ENCODE measurements at regions not wholly inside any gene's neighbourhood (a gene's known extent, or its start where the extent isn't known, plus 50 kb on each side); places are given as distances from the start of the nearest gene placed in this dataset.
"Not testable (repeated sequence)": the region's sequence is repeated elsewhere in the genome, so short reads cannot be mapped to it uniquely, and the experiment has no call there.

GRCh38 chr16:86951041-86951822 is 366.0 kb downstream of the C16orf95 start:
- Mint-ChIP-seq H3K27ac (no peak overlapping the region), H3K4me1 (peaks cover 0 to 2% (median 0%) of the 10 kb centered on the region in 3 donors), H3K9me3 (peaks cover 0 to 1% (median 0%) of the 10 kb centered on the region in 7 donors), H3K4me3 (no peak overlapping the region), H3K36me3 (no peaks in the 10 kb centered on the region), H3K27me3 (peaks cover 0 to 16% (median 0%) of the 10 kb centered on the region in 3 donors)
- DNase-seq (no peak), ATAC-seq (ENCODE audit: low read depth in 2 of 2) (no peak)

- H3K27ac Mint-ChIP-seq: no peak overlapping the region
- no peaks in the 10 kb centered on the region for H3K36me3 Mint-ChIP-seq
- no peak for DNase-seq
- H3K27me3 Mint-ChIP-seq: peaks cover 0 to 20% (median 3%) of the 10 kb centered on the region in 3 donors
- no peak for ATAC-seq (ENCODE audit: low read depth in 2 of 2)
- no peak overlapping the region for H3K4me3 Mint-ChIP-seq
- peaks cover 0 to 1% (median 0%) of the 10 kb centered on the region in 7 donors for H3K9me3 Mint-ChIP-seq
- H3K4me1 Mint-ChIP-seq: peaks cover 0 to 7% (median 4%) of the 10 kb centered on the region in 3 donors
Measured at GRCh38 chr16:86951831-86952598, 365.2 kb downstream of the C16orf95 start.

GRCh38 chr16:86952769-86953168 is 364.4 kb downstream of the C16orf95 start:
- no peaks in the 10 kb centered on the region for H3K36me3 Mint-ChIP-seq
- H3K9me3 Mint-ChIP-seq: peaks cover 0 to 1% (median 0%) of the 10 kb centered on the region in 7 donors
- H3K27ac Mint-ChIP-seq: no peak overlapping the region
- H3K4me1 Mint-ChIP-seq: peaks cover 0 to 7% (median 4%) of the 10 kb centered on the region in 3 donors
- H3K4me3 Mint-ChIP-seq: no peak overlapping the region
- DNase-seq (no peak), ATAC-seq (ENCODE audit: low read depth in 2 of 2) (no peak)
- peaks cover 0 to 23% (median 5%) of the 10 kb centered on the region in 3 donors for H3K27me3 Mint-ChIP-seq

- H3K9me3 Mint-ChIP-seq: peaks cover 0 to 3% (median 0%) of the 10 kb centered on the region in 7 donors
- ATAC-seq (ENCODE audit: low read depth in 2 of 2): no peak
- H3K27me3 Mint-ChIP-seq: peaks cover 6 to 33% (median 15%) of the 10 kb centered on the region in 3 donors
- no peaks in the 10 kb centered on the region for H3K36me3 Mint-ChIP-seq
- H3K4me1 Mint-ChIP-seq: peaks cover 0 to 7% (median 4%) of the 10 kb centered on the region in 3 donors
- no peak overlapping the region for H3K27ac Mint-ChIP-seq
- no peak for DNase-seq
- H3K4me3 Mint-ChIP-seq: no peak overlapping the region
Measured at GRCh38 chr16:86953631-86954391, 363.4 kb downstream of the C16orf95 start.

DNA sequence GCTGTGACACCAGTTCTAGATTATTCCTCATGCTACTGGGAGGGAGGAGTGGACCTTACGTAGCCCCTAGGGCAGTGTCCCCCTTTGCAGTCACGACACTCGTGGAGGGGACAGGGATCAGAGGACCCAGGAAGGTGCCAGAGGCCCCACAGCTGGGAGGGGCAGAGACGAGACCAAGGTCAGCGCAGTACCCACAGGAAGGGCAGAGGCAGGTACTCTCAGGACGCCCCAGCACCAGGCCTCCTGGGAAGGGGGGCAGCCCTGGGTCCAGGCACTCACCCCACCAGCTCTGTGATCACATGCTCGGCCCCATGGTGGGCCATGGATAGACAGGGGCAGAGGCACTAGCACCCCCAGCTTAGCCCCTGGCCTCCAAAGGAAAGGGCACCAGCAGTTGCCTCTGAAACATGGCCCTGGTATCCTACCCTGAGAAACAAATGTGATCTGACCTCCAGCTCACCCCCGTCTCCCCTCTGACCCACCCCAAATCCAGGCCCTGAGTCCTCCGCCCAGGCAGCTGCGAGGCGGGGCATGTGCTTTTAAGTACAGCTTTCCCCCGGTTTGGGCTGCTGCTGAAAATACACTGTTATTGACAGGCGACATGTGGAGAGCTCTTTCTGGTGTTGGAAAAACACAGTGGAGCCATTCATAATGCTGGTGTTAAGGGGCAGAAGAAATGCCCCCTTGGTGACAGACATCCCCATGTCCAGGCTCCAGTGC is 361.9 kb downstream of the C16orf95 start:
- Mint-ChIP-seq H3K9me3 (peaks cover 0 to 4% (median 0%) of the 10 kb centered on the region in 7 donors), H3K27me3 (peaks cover 9 to 45% (median 16%) of the 10 kb centered on the region in 3 donors), H3K27ac (no peak overlapping the region), H3K4me1 (peaks cover 0 to 7% (median 4%) of the 10 kb centered on the region in 3 donors), H3K4me3 (no peak overlapping the region), H3K36me3 (no peaks in the 10 kb centered on the region)
- DNase-seq: no peak
- no peak for ATAC-seq (ENCODE audit: low read depth in 2 of 2)

DNA sequence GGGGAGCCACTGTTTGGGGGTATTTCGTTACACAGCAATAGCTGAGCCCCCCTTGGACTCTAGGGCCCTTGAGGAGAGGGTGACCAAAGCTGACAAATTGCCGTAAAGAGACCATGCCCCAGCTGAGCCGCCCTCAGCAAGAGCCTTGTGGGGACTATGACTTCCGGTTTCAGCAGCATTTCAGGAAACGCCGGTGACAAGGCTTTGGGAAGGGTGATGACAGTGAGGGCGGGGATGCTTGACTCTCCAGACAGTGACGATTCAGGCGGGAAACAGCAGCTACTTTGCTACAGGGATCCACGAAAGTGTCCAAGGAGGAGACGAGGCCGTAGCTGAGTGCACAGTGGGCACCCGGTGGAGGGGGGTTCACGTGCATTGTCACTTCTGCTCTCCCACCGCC is 360.8 kb downstream of the C16orf95 start:
- ATAC-seq (ENCODE audit: low read depth in 2 of 2): no peak

GRCh38 chr16:86957662-86958198 is 359.5 kb downstream of the C16orf95 start:
- H3K4me1 Mint-ChIP-seq; H3K27ac Mint-ChIP-seq; H3K36me3 Mint-ChIP-seq; ATAC-seq (ENCODE audit: low read depth in 2 of 2); DNase-seq; H3K4me3 Mint-ChIP-seq; H3K9me3 Mint-ChIP-seq: not testable (repeated sequence)
- peaks cover 16 to 57% (median 20%) of the 10 kb centered on the region in 3 donors for H3K27me3 Mint-ChIP-seq

More for the DNA sequence above, 360.8 kb downstream of the C16orf95 start:
- no peak for DNase-seq
- peaks cover 0 to 4% (median 0%) of the 10 kb centered on the region in 7 donors for H3K9me3 Mint-ChIP-seq
- no peaks in the 10 kb centered on the region for H3K36me3 Mint-ChIP-seq
- no peak overlapping the region for H3K27ac Mint-ChIP-seq
- H3K4me3 Mint-ChIP-seq: no peak overlapping the region
- peaks cover 0 to 7% (median 4%) of the 10 kb centered on the region in 3 donors for H3K4me1 Mint-ChIP-seq
- peaks cover 16 to 53% (median 16%) of the 10 kb centered on the region in 3 donors for H3K27me3 Mint-ChIP-seq

DNA sequence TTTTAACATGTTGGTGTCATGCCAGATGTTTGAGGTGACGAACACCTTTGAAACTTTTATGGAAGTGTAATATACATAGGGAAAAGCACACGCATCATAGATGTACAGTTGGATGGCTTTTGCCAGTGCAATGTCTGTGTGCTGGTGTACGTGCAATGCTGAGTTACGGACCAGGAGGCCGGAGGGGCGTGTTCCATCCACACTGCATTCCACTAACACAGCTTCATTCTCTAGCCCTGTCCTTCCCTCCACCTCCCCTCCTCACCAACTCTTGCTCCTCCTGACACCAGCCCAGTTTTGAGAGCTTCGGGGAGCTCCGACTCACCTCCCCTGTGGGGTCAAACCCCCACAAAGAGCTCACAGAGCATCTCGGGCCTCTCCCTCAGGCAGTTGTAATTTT is 358.8 kb downstream of the C16orf95 start:
- DNase-seq (no peak), ATAC-seq (ENCODE audit: low read depth in 2 of 2) (no peak)
- Mint-ChIP-seq H3K27me3 (peaks cover 16 to 52% (median 20%) of the 10 kb centered on the region in 3 donors), H3K4me3 (no peak overlapping the region), H3K27ac (no peak overlapping the region), H3K4me1 (peaks cover 0 to 7% (median 4%) of the 10 kb centered on the region in 3 donors), H3K9me3 (peaks cover 0 to 4% (median 0%) of the 10 kb centered on the region in 7 donors), H3K36me3 (no peaks in the 10 kb centered on the region)

DNA sequence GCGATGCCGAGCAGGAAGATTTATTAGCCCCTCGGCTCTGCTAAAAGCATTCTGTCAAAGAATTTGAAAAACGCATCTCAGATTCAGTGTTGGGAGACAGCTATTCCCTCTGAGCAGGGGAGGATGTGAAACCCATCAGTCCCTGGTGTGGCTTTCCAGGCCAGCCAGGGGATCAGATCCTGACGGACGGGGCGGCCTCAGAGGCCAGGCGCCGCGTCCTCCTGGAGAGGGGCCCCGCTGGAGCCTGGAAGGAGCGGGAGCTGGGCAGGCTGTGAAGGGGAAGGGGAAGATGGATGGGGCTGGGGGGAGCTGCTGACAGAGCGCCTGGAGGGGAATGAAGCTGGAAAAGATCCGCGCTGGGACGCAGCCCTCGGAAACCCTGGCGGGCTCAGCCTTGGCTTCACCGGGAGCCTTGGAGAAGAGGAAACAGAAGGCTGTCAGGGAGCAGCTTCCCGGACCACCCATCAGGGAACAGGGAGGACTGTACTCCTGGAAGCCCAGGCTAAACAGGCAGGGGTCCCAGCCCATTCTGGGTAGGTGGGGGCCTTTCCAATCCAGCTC is 358.0 kb downstream of the C16orf95 start:
- ATAC-seq (ENCODE audit: low read depth in 2 of 2) (no peak), DNase-seq (no peak)
- H3K4me1 Mint-ChIP-seq: peaks cover 0 to 7% (median 4%) of the 10 kb centered on the region in 3 donors
- no peak overlapping the region for H3K4me3 Mint-ChIP-seq
- no peak overlapping the region for H3K27ac Mint-ChIP-seq
- peaks cover 19 to 52% (median 20%) of the 10 kb centered on the region in 3 donors for H3K27me3 Mint-ChIP-seq
- no peaks in the 10 kb centered on the region for H3K36me3 Mint-ChIP-seq
- peaks cover 0 to 4% (median 0%) of the 10 kb centered on the region in 7 donors for H3K9me3 Mint-ChIP-seq

- Mint-ChIP-seq H3K4me3 (no peak overlapping the region), H3K27ac (no peak overlapping the region), H3K27me3 (peaks cover 19 to 52% (median 20%) of the 10 kb centered on the region in 3 donors), H3K9me3 (peaks cover 0 to 4% (median 0%) of the 10 kb centered on the region in 7 donors), H3K36me3 (no peaks in the 10 kb centered on the region), H3K4me1 (peaks cover 0 to 7% (median 4%) of the 10 kb centered on the region in 3 donors)
- ATAC-seq (ENCODE audit: low read depth in 2 of 2) (no peak), DNase-seq (no peak)
Measured at GRCh38 chr16:86959729-86960128, 357.5 kb downstream of the C16orf95 start.

- no peak overlapping the region for H3K4me3 Mint-ChIP-seq
- no peak overlapping the region for H3K27ac Mint-ChIP-seq
- no peaks in the 10 kb centered on the region for H3K36me3 Mint-ChIP-seq
- peaks cover 19 to 51% (median 20%) of the 10 kb centered on the region in 3 donors for H3K27me3 Mint-ChIP-seq
- peaks cover 0 to 4% (median 0%) of the 10 kb centered on the region in 7 donors for H3K9me3 Mint-ChIP-seq
- H3K4me1 Mint-ChIP-seq: peaks cover 0 to 7% (median 4%) of the 10 kb centered on the region in 3 donors
- ATAC-seq (ENCODE audit: low read depth in 2 of 2): no peak
- DNase-seq: no peak
Measured at GRCh38 chr16:86960266-86960665, 356.9 kb downstream of the C16orf95 start.

DNA sequence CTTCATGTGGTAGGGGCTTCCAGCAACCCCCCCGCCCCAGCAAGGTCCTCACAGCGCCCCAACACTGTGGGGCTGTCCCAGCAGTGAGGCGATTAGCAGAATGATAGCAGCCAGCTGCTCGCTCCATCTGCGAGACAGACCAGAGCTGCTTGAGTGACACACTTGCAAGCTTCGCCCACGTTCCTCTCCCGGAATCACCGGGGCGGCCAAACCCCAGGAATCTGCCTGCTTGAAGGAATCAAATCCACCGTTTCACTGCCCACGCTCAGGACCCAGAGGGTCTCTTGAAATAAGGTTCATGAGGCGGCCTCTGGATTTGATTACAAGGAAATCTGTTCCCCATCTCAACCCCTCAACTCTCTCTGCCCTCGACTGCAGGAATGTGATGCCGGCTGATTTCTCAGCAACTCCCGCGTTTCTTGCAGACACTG is 356.0 kb downstream of the C16orf95 start:
- Mint-ChIP-seq H3K27me3 (peaks cover 20 to 43% (median 22%) of the 10 kb centered on the region in 3 donors), H3K36me3 (no peaks in the 10 kb centered on the region), H3K4me3 (no peak overlapping the region), H3K4me1 (peaks cover 0 to 5% (median 4%) of the 10 kb centered on the region in 3 donors), H3K27ac (no peak overlapping the region), H3K9me3 (peaks cover 0 to 4% (median 0%) of the 10 kb centered on the region in 7 donors)
- ATAC-seq (ENCODE audit: low read depth in 2 of 2) (no peak), DNase-seq (no peak)
